ENCODE measurements at regions not wholly inside any gene's neighbourhood (a gene's known extent, or its start where the extent isn't known, plus 50 kb on each side); places are given as distances from the start of the nearest gene placed in this dataset.

DNA sequence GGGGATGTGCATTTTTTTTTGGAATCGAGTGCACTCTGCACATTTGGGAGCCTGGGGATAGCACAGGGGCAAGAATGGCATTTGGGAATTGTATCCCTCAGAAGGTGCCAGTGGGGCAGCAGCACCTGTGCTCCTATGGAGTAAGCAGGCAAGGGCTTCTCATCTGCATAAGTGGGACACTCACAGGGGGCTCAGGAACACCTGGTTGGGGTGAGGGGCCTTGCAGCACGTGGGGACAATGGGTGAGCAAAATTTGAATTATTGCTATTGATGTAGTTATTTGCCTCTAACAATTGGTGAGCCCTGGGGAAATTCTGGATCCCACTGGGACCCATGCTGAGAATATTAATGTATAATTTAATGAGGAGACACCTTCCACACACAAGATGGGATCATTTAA, 274.2 kb downstream of the TTC6 start (continued):
- TF ChIP-seq, protein P1, sequence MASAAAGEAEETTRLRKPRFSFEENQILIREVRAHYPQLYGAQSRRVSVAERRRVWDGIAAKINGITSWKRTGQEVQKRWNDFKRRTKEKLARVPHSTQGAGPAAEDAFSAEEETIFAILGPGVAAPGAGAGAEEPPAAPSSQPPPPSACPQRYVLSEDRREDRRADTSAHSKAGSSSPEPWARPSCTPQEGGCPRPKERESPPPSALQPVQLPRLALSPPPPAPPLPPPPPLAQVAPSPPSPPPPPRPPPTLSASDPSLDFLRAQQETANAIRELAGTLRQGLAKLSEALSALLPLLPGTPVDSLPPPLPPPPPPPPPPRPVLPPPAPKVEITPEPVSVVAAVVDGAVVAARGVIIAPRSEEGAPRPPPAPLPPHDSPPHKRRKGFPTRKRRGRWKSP (CRISPR knock-in tag; IDR thresholded peaks at IDR 0.05): 0 out of 2 replicates have a peak, but pooled peaks have one; percentile 37
- TF ChIP-seq MATR3 (CRISPR knock-in tag; IDR thresholded peaks at IDR 0.05): no peak
- TF ChIP-seq JUN (CRISPR knock-in tag; IDR thresholded peaks at IDR 0.05): no peak
- no peak for TF ChIP-seq ZNF552 (CRISPR knock-in tag; IDR thresholded peaks at IDR 0.05; ENCODE audit: borderline replicate concordance)
- TF ChIP-seq PCBP2 (optimal IDR thresholded peaks at IDR 0.05; ENCODE audit: low read depth, low read length, poor library complexity, severe bottlenecking): no peak
- TF ChIP-seq PAWR (CRISPR knock-in tag; IDR thresholded peaks at IDR 0.05; ENCODE audit: borderline replicate concordance): no peak
- TF ChIP-seq, protein P2, sequence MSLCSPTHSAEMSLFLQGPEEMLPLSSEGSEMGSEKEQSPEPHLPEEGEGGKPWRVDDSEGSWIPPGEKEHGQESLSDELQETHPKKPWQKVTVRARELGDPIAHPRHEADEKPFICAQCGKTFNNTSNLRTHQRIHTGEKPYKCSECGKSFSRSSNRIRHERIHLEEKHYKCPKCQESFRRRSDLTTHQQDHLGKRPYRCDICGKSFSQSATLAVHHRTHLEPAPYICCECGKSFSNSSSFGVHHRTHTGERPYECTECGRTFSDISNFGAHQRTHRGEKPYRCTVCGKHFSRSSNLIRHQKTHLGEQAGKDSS (CRISPR knock-in tag; IDR thresholded peaks at IDR 0.05; ENCODE audit: borderline replicate concordance, low read depth): no peak
- TF ChIP-seq STAT5B (CRISPR knock-in tag; IDR thresholded peaks at IDR 0.05): no peak
- TF ChIP-seq SNRNP70 (IDR thresholded peaks at IDR 0.05; ENCODE audit: low read depth, low read length): no peak
- TF ChIP-seq MXD4 (CRISPR knock-in tag; IDR thresholded peaks at IDR 0.05): no peak
- TF ChIP-seq ZNF891 (CRISPR knock-in tag; IDR thresholded peaks at IDR 0.05): peak; percentile 60; the same call in 1 of the 2 replicates
- no peak for TF ChIP-seq ZNF619 (CRISPR knock-in tag; IDR thresholded peaks at IDR 0.05)
- no peak for TF ChIP-seq ZNF101 (CRISPR knock-in tag; IDR thresholded peaks at IDR 0.05; ENCODE audit: borderline replicate concordance, low read depth)
- TF ChIP-seq, protein P3, sequence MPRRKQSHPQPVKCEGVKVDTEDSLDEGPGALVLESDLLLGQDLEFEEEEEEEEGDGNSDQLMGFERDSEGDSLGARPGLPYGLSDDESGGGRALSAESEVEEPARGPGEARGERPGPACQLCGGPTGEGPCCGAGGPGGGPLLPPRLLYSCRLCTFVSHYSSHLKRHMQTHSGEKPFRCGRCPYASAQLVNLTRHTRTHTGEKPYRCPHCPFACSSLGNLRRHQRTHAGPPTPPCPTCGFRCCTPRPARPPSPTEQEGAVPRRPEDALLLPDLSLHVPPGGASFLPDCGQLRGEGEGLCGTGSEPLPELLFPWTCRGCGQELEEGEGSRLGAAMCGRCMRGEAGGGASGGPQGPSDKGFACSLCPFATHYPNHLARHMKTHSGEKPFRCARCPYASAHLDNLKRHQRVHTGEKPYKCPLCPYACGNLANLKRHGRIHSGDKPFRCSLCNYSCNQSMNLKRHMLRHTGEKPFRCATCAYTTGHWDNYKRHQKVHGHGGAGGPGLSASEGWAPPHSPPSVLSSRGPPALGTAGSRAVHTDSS (CRISPR knock-in tag; conservative IDR thresholded peaks at IDR 0.05): no peak
- no peak for TF ChIP-seq CBX5 (CRISPR knock-in tag; IDR thresholded peaks at IDR 0.05; ENCODE audit: borderline replicate concordance)
- TF ChIP-seq ZMYM2 (CRISPR knock-in tag; IDR thresholded peaks at IDR 0.05): no peak
- 0 out of 2 replicates have a peak, but pooled peaks have one; percentile 59 for TF ChIP-seq NRL (CRISPR knock-in tag; IDR thresholded peaks at IDR 0.05; ENCODE audit: borderline replicate concordance)
